WTC11 (cell line): ENCODE measurements at regions not wholly inside any gene's neighbourhood (a gene's known extent, or its start where the extent isn't known, plus 50 kb on each side); places are given as distances from the start of the nearest gene placed in this dataset.

Experiments
- ATAC-seq: fragments of 200-7000 bp; cut with Tn5 transposase; 2 replicates; pipeline ENCODE4 v1.10.0; 2021; ENCODE audit warnings: mild to moderate bottlenecking, moderate library complexity
- CTCF ChIA-PET: fragments of 300-600 bp; sonication (Branson Sonifier 250); formaldehyde crosslinking; loops from one replicate; lab custom pipeline; 2021; ENCODE audit warnings: antibody characterized with exemption; lab: Charles Lee
- POLR2A ChIA-PET: fragments of 350-600 bp; sonication (Branson Sonifier 250); formaldehyde crosslinking; loops from one replicate; lab custom pipeline; 2021; ENCODE audit warnings: antibody characterized with exemption; lab: Charles Lee
- DNase-seq: peaks from one replicate; pipeline ENCODE4 v3.0.0; 2021; ENCODE audit warnings: low spot score
- H3K27ac Mint-ChIP-seq: 2 replicates; pipeline ENCODE4 v1.8.0; 2021; ENCODE audit warnings: mixed read lengths
- H3K27me3 Mint-ChIP-seq: 2 replicates; pipeline ENCODE4 v1.8.0; 2021; ENCODE audit warnings: low read depth, mild to moderate bottlenecking, moderate library complexity, mixed read lengths
- H3K36me3 Mint-ChIP-seq: 2 replicates; pipeline ENCODE4 v1.8.0; 2021; ENCODE audit warnings: mixed read lengths
- H3K4me1 Mint-ChIP-seq: 2 replicates; pipeline ENCODE4 v1.8.0; 2022; ENCODE audit warnings: mixed read lengths
- H3K4me3 Mint-ChIP-seq: 2 replicates; pipeline ENCODE4 v1.8.0; 2021; ENCODE audit warnings: mild to moderate bottlenecking, moderate library complexity, mixed read lengths
- H3K9me3 Mint-ChIP-seq: 2 replicates; pipeline ENCODE4 v1.8.0; 2021; ENCODE audit warnings: mixed read lengths
- CREM ChIP-seq: sonication (generic); formaldehyde crosslinking; IDR thresholded peaks from 2 replicates; pipeline ENCODE4 v1.8.1; 2022; ENCODE audit warnings: mild to moderate bottlenecking, missing genetic modification reagents, moderate library complexity
- EMX1 ChIP-seq: fragments of 250-450 bp; sonication (Bioruptor Pico); IDR thresholded peaks from 2 replicates; pipeline ENCODE4 v1.8.0; 2021; ENCODE audit warnings: mild to moderate bottlenecking
- GRHL2 ChIP-seq: fragments of 250-450 bp; sonication (Bioruptor Pico); IDR thresholded peaks from 2 replicates; pipeline ENCODE4 v1.8.0; 2022; ENCODE audit warnings: mild to moderate bottlenecking, moderate library complexity; ENCODE audit not compliant: insufficient replicate concordance, severe bottlenecking
- GTF2I ChIP-seq: fragments of 250-450 bp; sonication (Bioruptor Pico); conservative IDR thresholded peaks from 2 replicates; pipeline ENCODE4 v1.4.0; 2021; ENCODE audit warnings: mild to moderate bottlenecking
- KAT7 ChIP-seq: sonication (generic); formaldehyde crosslinking; IDR thresholded peaks from 2 replicates; pipeline ENCODE4 v1.8.1; 2023; ENCODE audit warnings: missing genetic modification reagents, mild to moderate bottlenecking, borderline replicate concordance
- NR3C1 ChIP-seq: sonication (generic); formaldehyde crosslinking; conservative IDR thresholded peaks from 2 replicates; pipeline ENCODE4 v1.8.1; 2023; ENCODE audit warnings: low read depth, mild to moderate bottlenecking, missing genetic modification reagents
- RORB ChIP-seq: fragments of 250-450 bp; sonication (Bioruptor Pico); IDR thresholded peaks from 2 replicates; pipeline ENCODE4 v1.9.0; 2021; ENCODE audit warnings: mild to moderate bottlenecking
- TCF7 ChIP-seq: sonication (generic); formaldehyde crosslinking; IDR thresholded peaks from 2 replicates; pipeline ENCODE4 v1.8.0; 2022; ENCODE audit warnings: mild to moderate bottlenecking, low read depth, missing genetic modification reagents, moderate library complexity
- TF ChIP-seq, protein P1 (sequence below): sonication (generic); formaldehyde crosslinking; IDR thresholded peaks from 2 replicates; pipeline ENCODE4 v1.8.0; 2023; ENCODE audit warnings: missing genetic modification reagents, mild to moderate bottlenecking, borderline replicate concordance
- TF ChIP-seq, protein P2 (sequence below): sonication (generic); formaldehyde crosslinking; IDR thresholded peaks from 2 replicates; pipeline ENCODE4 v1.8.0; 2023; ENCODE audit warnings: missing genetic modification reagents
- TF ChIP-seq, protein P3 (sequence below): sonication (generic); formaldehyde crosslinking; IDR thresholded peaks from 2 replicates; pipeline ENCODE4 v1.8.0; 2022; ENCODE audit warnings: mild to moderate bottlenecking, missing genetic modification reagents
- TF ChIP-seq, protein P4 (sequence below): fragments of 250-450 bp; sonication (Bioruptor Pico); IDR thresholded peaks from 2 replicates; pipeline ENCODE4 v1.9.0; 2021; ENCODE audit warnings: mild to moderate bottlenecking, borderline replicate concordance
- TF ChIP-seq, protein P5 (sequence below): sonication (generic); formaldehyde crosslinking; IDR thresholded peaks from 2 replicates; pipeline ENCODE4 v1.8.1; 2023; ENCODE audit warnings: mild to moderate bottlenecking, missing genetic modification reagents, borderline replicate concordance

DNA sequence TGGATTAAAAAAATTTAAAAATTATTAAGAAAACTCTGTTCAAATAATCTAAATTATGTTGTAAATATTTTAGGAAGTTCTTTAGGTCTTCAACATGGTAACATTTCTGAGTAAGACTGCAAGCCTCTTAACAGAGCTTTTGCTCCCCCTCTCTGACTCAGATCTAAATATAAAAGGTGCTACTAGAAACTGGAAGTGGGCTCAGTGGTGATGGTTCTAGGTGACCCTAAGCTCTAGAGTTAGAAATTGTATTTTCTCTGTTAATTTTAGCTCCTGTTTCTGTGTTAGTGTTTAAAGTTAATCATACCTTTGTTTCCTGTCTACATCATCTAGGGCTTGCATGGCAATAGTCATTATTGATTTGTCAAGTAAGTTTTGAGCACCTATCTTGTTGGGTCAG, 159.9 kb upstream of the MEIS2 start (continued):
- TF ChIP-seq, protein P1, sequence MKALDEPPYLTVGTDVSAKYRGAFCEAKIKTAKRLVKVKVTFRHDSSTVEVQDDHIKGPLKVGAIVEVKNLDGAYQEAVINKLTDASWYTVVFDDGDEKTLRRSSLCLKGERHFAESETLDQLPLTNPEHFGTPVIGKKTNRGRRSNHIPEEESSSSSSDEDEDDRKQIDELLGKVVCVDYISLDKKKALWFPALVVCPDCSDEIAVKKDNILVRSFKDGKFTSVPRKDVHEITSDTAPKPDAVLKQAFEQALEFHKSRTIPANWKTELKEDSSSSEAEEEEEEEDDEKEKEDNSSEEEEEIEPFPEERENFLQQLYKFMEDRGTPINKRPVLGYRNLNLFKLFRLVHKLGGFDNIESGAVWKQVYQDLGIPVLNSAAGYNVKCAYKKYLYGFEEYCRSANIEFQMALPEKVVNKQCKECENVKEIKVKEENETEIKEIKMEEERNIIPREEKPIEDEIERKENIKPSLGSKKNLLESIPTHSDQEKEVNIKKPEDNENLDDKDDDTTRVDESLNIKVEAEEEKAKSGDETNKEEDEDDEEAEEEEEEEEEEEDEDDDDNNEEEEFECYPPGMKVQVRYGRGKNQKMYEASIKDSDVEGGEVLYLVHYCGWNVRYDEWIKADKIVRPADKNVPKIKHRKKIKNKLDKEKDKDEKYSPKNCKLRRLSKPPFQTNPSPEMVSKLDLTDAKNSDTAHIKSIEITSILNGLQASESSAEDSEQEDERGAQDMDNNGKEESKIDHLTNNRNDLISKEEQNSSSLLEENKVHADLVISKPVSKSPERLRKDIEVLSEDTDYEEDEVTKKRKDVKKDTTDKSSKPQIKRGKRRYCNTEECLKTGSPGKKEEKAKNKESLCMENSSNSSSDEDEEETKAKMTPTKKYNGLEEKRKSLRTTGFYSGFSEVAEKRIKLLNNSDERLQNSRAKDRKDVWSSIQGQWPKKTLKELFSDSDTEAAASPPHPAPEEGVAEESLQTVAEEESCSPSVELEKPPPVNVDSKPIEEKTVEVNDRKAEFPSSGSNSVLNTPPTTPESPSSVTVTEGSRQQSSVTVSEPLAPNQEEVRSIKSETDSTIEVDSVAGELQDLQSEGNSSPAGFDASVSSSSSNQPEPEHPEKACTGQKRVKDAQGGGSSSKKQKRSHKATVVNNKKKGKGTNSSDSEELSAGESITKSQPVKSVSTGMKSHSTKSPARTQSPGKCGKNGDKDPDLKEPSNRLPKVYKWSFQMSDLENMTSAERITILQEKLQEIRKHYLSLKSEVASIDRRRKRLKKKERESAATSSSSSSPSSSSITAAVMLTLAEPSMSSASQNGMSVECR, result no peak
- TF ChIP-seq TCF7 (CRISPR knock-in tag) (no peak), NR3C1 (CRISPR knock-in tag) (no peak), KAT7 (CRISPR knock-in tag) (no peak), RORB (CRISPR knock-in tag) (no peak)
- TF ChIP-seq, protein P2, sequence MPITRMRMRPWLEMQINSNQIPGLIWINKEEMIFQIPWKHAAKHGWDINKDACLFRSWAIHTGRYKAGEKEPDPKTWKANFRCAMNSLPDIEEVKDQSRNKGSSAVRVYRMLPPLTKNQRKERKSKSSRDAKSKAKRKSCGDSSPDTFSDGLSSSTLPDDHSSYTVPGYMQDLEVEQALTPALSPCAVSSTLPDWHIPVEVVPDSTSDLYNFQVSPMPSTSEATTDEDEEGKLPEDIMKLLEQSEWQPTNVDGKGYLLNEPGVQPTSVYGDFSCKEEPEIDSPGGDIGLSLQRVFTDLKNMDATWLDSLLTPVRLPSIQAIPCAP, result no peak

DNA sequence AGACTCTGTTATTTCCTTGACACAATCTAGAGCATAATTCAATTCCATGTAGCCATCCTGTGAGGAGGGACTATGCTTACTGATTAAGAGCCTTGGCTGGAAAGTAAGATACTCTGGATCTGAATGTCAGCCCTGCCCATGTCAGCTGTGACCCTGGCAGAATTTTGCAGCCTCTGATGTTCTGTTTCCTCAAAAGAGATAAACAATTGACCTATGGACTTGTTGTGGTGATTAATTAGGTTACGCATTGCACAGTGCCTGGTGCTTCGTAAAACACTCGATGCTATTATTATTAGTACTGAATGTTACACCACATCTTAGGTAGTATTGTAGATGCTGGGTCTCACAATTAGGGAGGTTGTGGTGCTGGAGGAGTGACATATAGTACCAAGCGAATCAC, 161.3 kb upstream of the MEIS2 start:
- Mint-ChIP-seq H3K27ac (no peak overlapping the region), H3K9me3 (no peaks in the 10 kb centered on the region), H3K4me3 (no peak overlapping the region), H3K27me3 (no peaks in the 10 kb centered on the region), H3K4me1 (no peaks in the 10 kb centered on the region), H3K36me3 (no peaks in the 10 kb centered on the region)
- TF ChIP-seq, protein P3, sequence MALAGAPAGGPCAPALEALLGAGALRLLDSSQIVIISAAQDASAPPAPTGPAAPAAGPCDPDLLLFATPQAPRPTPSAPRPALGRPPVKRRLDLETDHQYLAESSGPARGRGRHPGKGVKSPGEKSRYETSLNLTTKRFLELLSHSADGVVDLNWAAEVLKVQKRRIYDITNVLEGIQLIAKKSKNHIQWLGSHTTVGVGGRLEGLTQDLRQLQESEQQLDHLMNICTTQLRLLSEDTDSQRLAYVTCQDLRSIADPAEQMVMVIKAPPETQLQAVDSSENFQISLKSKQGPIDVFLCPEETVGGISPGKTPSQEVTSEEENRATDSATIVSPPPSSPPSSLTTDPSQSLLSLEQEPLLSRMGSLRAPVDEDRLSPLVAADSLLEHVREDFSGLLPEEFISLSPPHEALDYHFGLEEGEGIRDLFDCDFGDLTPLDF (CRISPR knock-in tag), result no peak
- no peak for TF ChIP-seq GTF2I (CRISPR knock-in tag)
- TF ChIP-seq, protein P4, sequence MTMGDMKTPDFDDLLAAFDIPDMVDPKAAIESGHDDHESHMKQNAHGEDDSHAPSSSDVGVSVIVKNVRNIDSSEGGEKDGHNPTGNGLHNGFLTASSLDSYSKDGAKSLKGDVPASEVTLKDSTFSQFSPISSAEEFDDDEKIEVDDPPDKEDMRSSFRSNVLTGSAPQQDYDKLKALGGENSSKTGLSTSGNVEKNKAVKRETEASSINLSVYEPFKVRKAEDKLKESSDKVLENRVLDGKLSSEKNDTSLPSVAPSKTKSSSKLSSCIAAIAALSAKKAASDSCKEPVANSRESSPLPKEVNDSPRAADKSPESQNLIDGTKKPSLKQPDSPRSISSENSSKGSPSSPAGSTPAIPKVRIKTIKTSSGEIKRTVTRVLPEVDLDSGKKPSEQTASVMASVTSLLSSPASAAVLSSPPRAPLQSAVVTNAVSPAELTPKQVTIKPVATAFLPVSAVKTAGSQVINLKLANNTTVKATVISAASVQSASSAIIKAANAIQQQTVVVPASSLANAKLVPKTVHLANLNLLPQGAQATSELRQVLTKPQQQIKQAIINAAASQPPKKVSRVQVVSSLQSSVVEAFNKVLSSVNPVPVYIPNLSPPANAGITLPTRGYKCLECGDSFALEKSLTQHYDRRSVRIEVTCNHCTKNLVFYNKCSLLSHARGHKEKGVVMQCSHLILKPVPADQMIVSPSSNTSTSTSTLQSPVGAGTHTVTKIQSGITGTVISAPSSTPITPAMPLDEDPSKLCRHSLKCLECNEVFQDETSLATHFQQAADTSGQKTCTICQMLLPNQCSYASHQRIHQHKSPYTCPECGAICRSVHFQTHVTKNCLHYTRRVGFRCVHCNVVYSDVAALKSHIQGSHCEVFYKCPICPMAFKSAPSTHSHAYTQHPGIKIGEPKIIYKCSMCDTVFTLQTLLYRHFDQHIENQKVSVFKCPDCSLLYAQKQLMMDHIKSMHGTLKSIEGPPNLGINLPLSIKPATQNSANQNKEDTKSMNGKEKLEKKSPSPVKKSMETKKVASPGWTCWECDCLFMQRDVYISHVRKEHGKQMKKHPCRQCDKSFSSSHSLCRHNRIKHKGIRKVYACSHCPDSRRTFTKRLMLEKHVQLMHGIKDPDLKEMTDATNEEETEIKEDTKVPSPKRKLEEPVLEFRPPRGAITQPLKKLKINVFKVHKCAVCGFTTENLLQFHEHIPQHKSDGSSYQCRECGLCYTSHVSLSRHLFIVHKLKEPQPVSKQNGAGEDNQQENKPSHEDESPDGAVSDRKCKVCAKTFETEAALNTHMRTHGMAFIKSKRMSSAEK (CRISPR knock-in tag), result no peak
- TF ChIP-seq EMX1 (CRISPR knock-in tag), result no peak
- no peak for TF ChIP-seq GRHL2
- TF ChIP-seq CREM (CRISPR knock-in tag), result no peak
- TF ChIP-seq, protein P5, sequence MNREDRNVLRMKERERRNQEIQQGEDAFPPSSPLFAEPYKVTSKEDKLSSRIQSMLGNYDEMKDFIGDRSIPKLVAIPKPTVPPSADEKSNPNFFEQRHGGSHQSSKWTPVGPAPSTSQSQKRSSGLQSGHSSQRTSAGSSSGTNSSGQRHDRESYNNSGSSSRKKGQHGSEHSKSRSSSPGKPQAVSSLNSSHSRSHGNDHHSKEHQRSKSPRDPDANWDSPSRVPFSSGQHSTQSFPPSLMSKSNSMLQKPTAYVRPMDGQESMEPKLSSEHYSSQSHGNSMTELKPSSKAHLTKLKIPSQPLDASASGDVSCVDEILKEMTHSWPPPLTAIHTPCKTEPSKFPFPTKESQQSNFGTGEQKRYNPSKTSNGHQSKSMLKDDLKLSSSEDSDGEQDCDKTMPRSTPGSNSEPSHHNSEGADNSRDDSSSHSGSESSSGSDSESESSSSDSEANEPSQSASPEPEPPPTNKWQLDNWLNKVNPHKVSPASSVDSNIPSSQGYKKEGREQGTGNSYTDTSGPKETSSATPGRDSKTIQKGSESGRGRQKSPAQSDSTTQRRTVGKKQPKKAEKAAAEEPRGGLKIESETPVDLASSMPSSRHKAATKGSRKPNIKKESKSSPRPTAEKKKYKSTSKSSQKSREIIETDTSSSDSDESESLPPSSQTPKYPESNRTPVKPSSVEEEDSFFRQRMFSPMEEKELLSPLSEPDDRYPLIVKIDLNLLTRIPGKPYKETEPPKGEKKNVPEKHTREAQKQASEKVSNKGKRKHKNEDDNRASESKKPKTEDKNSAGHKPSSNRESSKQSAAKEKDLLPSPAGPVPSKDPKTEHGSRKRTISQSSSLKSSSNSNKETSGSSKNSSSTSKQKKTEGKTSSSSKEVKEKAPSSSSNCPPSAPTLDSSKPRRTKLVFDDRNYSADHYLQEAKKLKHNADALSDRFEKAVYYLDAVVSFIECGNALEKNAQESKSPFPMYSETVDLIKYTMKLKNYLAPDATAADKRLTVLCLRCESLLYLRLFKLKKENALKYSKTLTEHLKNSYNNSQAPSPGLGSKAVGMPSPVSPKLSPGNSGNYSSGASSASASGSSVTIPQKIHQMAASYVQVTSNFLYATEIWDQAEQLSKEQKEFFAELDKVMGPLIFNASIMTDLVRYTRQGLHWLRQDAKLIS (CRISPR knock-in tag), result no peak
- ATAC-seq, result no peak
- CTCF ChIA-PET, result no interaction called here
- no peak for DNase-seq
- POLR2A ChIA-PET, result no interaction called here
